ENCODE measurements at regions not wholly inside any gene's neighbourhood (a gene's known extent, or its start where the extent isn't known, plus 50 kb on each side); places are given as distances from the start of the nearest gene placed in this dataset.
A peak's percentile ranks its signal among the peaks of the same experiment; 100 is the strongest.

- Histone ChIP-seq H3K27ac (no peak overlapping the region), H3K27me3 (no peaks in the 10 kb centered on the region), H3K4me1 (no peaks in the 10 kb centered on the region), H3K4me3 (no peak overlapping the region), H3K9me3 (no peaks in the 10 kb centered on the region), H3K36me3 (no peaks in the 10 kb centered on the region)
- no peak for DNase-seq
- TF ChIP-seq POLR2A (IDR thresholded peaks at IDR 0.05) = no peak
Observed at GRCh38 chr2:121120991-121121390, 164.0 kb downstream of the TFCP2L1 start.

- Histone ChIP-seq H3K4me1 (no peaks in the 10 kb centered on the region), H3K27ac (no peak overlapping the region), H3K9me3 (no peaks in the 10 kb centered on the region), H3K4me3 (no peak overlapping the region), H3K36me3 (no peaks in the 10 kb centered on the region), H3K27me3 (no peaks in the 10 kb centered on the region)
- no peak for DNase-seq
- TF ChIP-seq POLR2A (IDR thresholded peaks at IDR 0.05) (no peak), CTCF (IDR thresholded peaks at IDR 0.05) (no peak)
Observed at GRCh38 chr2:121121661-121122060, 163.3 kb downstream of the TFCP2L1 start.

- Histone ChIP-seq H3K36me3 (no peaks in the 10 kb centered on the region), H3K4me3 (no peak overlapping the region), H3K27ac (no peak overlapping the region), H3K4me1 (no peaks in the 10 kb centered on the region), H3K9me3 (no peaks in the 10 kb centered on the region), H3K27me3 (no peaks in the 10 kb centered on the region)
- DNase-seq = no peak
- TF ChIP-seq CTCF (IDR thresholded peaks at IDR 0.05) = no peak
Observed at GRCh38 chr2:121123268-121123667, 161.7 kb downstream of the TFCP2L1 start.

GRCh38 chr2:121124330-121124729 is 160.7 kb downstream of the TFCP2L1 start:
- Histone ChIP-seq H3K27ac (no peak overlapping the region), H3K27me3 (no peaks in the 10 kb centered on the region)
- DNase-seq = no peak

GRCh38 chr2:121125350-121125749 is 159.7 kb downstream of the TFCP2L1 start:
- H3K27me3 ChIP-seq = no peaks in the 10 kb centered on the region
- H3K9me3 ChIP-seq = no peaks in the 10 kb centered on the region
- no peak overlapping the region for H3K4me3 ChIP-seq
- TF ChIP-seq CTCF (IDR thresholded peaks at IDR 0.05) = no peak
- no peak for TF ChIP-seq POLR2A (IDR thresholded peaks at IDR 0.05)
- no peak overlapping the region for H3K27ac ChIP-seq
- DNase-seq = no peak
- H3K4me1 ChIP-seq = no peaks in the 10 kb centered on the region
- no peaks in the 10 kb centered on the region for H3K36me3 ChIP-seq

More at GRCh38 chr2:121124330-121124729, 160.7 kb downstream of the TFCP2L1 start:
- no peak overlapping the region for H3K4me3 ChIP-seq
- TF ChIP-seq POLR2A (IDR thresholded peaks at IDR 0.05) (no peak), CTCF (IDR thresholded peaks at IDR 0.05) (no peak)
- no peaks in the 10 kb centered on the region for H3K9me3 ChIP-seq
- H3K4me1 ChIP-seq = no peaks in the 10 kb centered on the region
- no peaks in the 10 kb centered on the region for H3K36me3 ChIP-seq

- Histone ChIP-seq H3K4me1 (no peaks in the 10 kb centered on the region), H3K9me3 (no peaks in the 10 kb centered on the region), H3K27ac (no peak overlapping the region), H3K27me3 (no peaks in the 10 kb centered on the region), H3K4me3 (no peak overlapping the region), H3K36me3 (no peaks in the 10 kb centered on the region)
- peak in 4 of 6 experiments; percentile 30 to 91 (median 84) for TF ChIP-seq CTCF (IDR thresholded peaks at IDR 0.05)
- no peak for TF ChIP-seq POLR2A (IDR thresholded peaks at IDR 0.05)
- DNase-seq = peak in 2 of 3 donors; percentile 82 to 85
Observed at GRCh38 chr2:121128741-121129659, 156.0 kb downstream of the TFCP2L1 start.
